ENCODE measurements at regions not wholly inside any gene's neighbourhood (a gene's known extent, or its start where the extent isn't known, plus 50 kb on each side); places are given as distances from the start of the nearest gene placed in this dataset.

- no peak for DNase-seq (ENCODE audit: low spot score)
- TF ChIP-seq CTCF (IDR thresholded peaks at IDR 0.05): no peak
- Mint-ChIP-seq H3K4me1 (ENCODE audit: low read depth) (no peaks in the 10 kb centered on the region), H3K36me3 (ENCODE audit: low read depth) (no peaks in the 10 kb centered on the region), H3K27ac (ENCODE audit: unreplicated experiment) (no peak overlapping the region), H3K9me3 (ENCODE audit: low read depth) (no peaks in the 10 kb centered on the region), H3K4me3 (ENCODE audit: unreplicated experiment) (no peak overlapping the region), H3K27me3 (ENCODE audit: low read depth) (peaks cover 38% of the 10 kb centered on the region)
Observed at GRCh38 chr3:86562090-86562489, 428.9 kb downstream of the VGLL3 start.

- no peaks in the 10 kb centered on the region for H3K9me3 Mint-ChIP-seq (ENCODE audit: low read depth)
- H3K4me3 Mint-ChIP-seq (ENCODE audit: unreplicated experiment): no peak overlapping the region
- H3K27ac Mint-ChIP-seq (ENCODE audit: unreplicated experiment): no peak overlapping the region
- H3K36me3 Mint-ChIP-seq (ENCODE audit: low read depth): no peaks in the 10 kb centered on the region
- H3K4me1 Mint-ChIP-seq (ENCODE audit: low read depth): no peaks in the 10 kb centered on the region
- TF ChIP-seq CTCF (IDR thresholded peaks at IDR 0.05): no peak
- no peak for DNase-seq (ENCODE audit: low spot score)
- peaks cover 38% of the 10 kb centered on the region for H3K27me3 Mint-ChIP-seq (ENCODE audit: low read depth)
Observed at GRCh38 chr3:86561215-86561614, 429.7 kb downstream of the VGLL3 start.

- Mint-ChIP-seq H3K36me3 (ENCODE audit: low read depth) (no peaks in the 10 kb centered on the region), H3K4me1 (ENCODE audit: low read depth) (no peaks in the 10 kb centered on the region), H3K9me3 (ENCODE audit: low read depth) (no peaks in the 10 kb centered on the region), H3K27me3 (ENCODE audit: low read depth) (peaks cover 20% of the 10 kb centered on the region), H3K27ac (ENCODE audit: unreplicated experiment) (no peak overlapping the region), H3K4me3 (ENCODE audit: unreplicated experiment) (no peak overlapping the region)
- no peak for TF ChIP-seq CTCF (IDR thresholded peaks at IDR 0.05)
- DNase-seq (ENCODE audit: low spot score): no peak
Observed at GRCh38 chr3:86554383-86554782, 436.6 kb downstream of the VGLL3 start.

GRCh38 chr3:86547692-86548091 lies 443.3 kb downstream of the VGLL3 start:
- Mint-ChIP-seq H3K36me3 (ENCODE audit: low read depth) (no peaks in the 10 kb centered on the region), H3K4me3 (ENCODE audit: unreplicated experiment) (no peak overlapping the region), H3K27me3 (ENCODE audit: low read depth) (peaks cover 4% of the 10 kb centered on the region), H3K9me3 (ENCODE audit: low read depth) (no peaks in the 10 kb centered on the region), H3K27ac (ENCODE audit: unreplicated experiment) (no peak overlapping the region), H3K4me1 (ENCODE audit: low read depth) (no peaks in the 10 kb centered on the region)
- DNase-seq (ENCODE audit: low spot score): no peak
- no peak for TF ChIP-seq CTCF (IDR thresholded peaks at IDR 0.05)

- no peaks in the 10 kb centered on the region for H3K27me3 Mint-ChIP-seq (ENCODE audit: low read depth)
- H3K36me3 Mint-ChIP-seq (ENCODE audit: low read depth): no peaks in the 10 kb centered on the region
- no peak overlapping the region for H3K4me3 Mint-ChIP-seq (ENCODE audit: unreplicated experiment)
Observed at GRCh38 chr3:86537171-86537570, 453.8 kb downstream of the VGLL3 start.

More at GRCh38 chr3:86537171-86537570, 453.8 kb downstream of the VGLL3 start:
- DNase-seq (ENCODE audit: low spot score): no peak
- Mint-ChIP-seq H3K27ac (ENCODE audit: unreplicated experiment) (no peak overlapping the region), H3K4me1 (ENCODE audit: low read depth) (no peaks in the 10 kb centered on the region), H3K9me3 (ENCODE audit: low read depth) (peaks cover 9% of the 10 kb centered on the region)
- TF ChIP-seq CTCF (IDR thresholded peaks at IDR 0.05): no peak
